ENCODE measurements at regions not wholly inside any gene's neighbourhood (a gene's known extent, or its start where the extent isn't known, plus 50 kb on each side); places are given as distances from the start of the nearest gene placed in this dataset.
A peak's percentile ranks its signal among the peaks of the same experiment; 100 is the strongest.

DNA sequence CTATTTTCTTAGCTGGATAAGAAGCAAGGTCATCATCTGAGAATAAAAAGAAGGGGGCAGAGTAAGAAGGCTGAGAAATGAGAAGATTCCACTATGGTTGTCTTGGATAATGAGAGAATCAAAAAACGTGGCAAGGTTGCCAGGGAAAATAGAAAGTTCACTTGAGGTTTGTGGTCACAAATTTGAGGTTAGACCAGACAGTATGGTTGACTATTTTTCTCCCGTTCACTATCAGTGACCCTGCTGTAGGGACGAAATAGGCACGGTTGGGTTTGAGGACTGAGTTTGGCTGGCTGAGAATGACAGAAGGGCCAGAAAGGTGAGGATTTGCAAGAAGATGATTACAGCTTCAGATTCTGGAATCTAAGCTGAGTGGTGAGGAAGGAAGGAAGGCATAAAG, 266.0 kb upstream of the ZNF462 start:
- H3K4me3 ChIP-seq (ENCODE audit: low read depth, low read length) = no peak overlapping the region
- no peak for DNase-seq (ENCODE audit: low read depth)

DNA sequence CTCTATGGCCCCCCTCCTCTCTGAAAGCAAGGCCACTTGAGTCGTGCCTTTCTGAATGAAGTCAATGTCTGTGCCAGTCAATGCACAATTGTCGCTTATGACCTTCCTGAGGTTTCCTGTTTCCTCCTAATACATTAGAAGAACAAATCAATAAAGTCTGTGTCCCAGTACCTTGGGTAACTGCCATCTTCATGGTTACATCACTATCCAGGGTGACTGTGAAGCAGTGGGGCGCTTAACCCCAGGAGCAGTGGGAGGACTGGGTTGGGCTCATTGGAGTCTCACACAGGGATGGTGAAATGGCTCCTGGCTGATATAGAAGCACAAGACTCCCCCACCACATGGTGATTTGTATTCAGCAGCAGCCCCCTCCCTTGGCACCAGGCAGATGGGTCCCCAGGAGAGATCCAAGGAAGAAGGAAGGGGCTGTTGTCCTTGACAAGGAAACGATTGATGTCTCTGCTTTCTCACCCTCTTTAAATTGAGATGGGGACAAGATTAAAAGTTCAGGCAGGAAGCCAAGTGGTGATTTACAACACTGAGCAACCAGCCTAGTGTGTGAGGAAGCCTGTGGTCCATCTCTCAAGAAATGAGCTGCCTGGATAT, 261.9 kb upstream of the ZNF462 start:
- no peak for DNase-seq (ENCODE audit: low read depth)

DNA sequence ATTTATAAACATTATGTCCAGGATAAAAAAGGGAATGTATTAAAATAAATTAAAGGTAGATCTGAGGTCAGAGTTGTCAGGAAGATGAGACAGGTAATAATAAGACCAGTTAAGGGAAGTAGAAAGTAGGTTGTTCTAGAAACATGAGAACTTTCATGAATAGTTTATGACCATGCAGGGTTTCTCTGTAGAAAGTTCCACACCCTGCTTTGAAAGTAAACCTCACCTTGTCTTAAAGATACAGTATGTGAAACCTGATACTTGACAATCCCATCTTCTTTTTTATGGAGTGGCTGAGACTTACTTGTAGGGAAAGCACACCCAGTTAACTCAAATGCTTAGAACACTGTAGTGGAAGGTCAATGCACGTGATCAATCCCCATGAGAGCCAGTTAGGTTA, 260.6 kb upstream of the ZNF462 start:
- DNase-seq (ENCODE audit: low read depth) = no peak
- no peak overlapping the region for H3K4me3 ChIP-seq (ENCODE audit: low read depth, low read length)

More for the DNA sequence above, 261.9 kb upstream of the ZNF462 start:
- no peak overlapping the region for H3K4me3 ChIP-seq (ENCODE audit: low read depth, low read length)

DNA sequence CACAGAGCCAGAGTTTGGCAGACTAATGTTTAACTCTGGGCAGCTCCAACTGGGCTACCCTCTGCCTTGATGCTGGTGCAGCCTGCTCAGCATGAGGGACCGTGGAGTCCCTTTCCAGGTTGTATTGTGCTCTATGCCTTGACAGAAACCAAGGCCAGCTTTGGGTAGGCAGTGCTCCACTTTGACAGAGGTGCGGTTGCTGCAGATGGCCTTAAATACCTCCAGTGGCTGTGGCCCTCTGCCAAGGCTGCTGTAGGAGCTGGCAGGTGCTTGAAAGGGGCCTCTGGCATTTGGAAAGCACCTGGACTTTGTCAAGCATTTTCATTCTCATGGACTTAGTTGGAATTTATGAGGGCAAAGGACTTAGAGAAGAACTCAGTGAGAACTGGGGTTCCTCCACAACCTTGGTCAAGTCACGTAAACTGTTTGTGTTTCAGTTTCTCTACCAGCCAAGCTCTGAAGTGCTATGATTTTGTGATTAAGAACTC, 249.7 kb upstream of the ZNF462 start:
- DNase-seq (ENCODE audit: low read depth) = no peak
- no peak overlapping the region for H3K4me3 ChIP-seq (ENCODE audit: low read depth, low read length)

DNA sequence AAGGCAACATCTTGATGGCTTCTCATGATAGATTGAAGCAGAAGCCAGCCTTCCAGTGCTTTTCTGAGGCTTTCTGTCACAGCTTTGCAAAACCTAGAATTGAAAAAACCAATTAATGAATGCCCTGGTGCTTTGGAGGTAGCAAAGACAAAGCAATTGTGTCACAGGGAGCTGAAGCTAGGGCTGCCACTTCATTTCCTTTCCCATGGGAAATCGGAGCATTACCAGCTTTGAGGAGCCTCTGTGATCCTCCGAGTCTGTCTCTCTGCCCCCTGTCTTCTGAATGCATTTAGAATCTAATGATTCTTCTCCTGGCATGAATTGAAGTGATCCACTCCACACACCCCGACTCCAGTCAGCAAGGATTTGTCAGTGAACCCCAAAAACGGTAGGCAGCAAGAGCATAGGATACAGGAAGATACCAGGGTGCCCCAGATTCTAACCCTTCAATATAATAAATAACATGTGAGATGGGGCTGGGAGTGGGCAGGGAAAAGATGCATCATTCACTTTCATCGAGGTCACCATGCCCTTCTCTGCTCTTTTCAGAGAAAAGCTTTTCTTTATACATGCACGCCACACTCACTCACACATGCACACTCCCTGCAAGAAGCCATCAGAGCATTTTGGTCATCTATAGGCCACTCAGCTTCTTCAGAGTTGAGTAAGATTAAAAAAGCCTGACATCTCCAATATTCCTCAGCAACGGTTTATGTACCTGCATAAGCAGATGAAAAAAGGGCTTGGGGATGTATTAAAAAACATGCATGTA, 247.7 kb upstream of the ZNF462 start:
- DNase-seq (ENCODE audit: low read depth) = no peak
- H3K4me3 ChIP-seq (ENCODE audit: low read depth, low read length) = no peak overlapping the region

DNA sequence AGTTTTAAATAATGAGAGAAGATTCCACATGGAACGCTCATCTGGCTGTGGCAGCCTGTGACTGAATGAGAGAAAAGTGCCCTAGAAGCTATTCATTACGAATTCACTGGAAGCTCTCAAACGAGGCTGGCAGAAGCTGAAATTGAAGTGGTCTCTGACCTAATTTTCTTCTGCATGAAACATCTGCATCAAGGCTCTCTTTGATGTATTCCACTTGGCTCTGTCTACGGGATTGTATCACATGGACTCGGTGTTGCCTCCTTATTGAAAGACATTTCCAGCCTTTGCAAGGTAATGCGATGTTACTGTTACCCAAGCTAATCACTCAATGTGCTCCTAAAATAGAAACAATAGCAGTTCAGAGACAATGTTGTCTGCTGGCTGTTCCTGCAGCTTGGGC, 246.9 kb upstream of the ZNF462 start:
- no peak overlapping the region for H3K4me3 ChIP-seq (ENCODE audit: low read depth, low read length)
- no peak for DNase-seq (ENCODE audit: low read depth)

DNA sequence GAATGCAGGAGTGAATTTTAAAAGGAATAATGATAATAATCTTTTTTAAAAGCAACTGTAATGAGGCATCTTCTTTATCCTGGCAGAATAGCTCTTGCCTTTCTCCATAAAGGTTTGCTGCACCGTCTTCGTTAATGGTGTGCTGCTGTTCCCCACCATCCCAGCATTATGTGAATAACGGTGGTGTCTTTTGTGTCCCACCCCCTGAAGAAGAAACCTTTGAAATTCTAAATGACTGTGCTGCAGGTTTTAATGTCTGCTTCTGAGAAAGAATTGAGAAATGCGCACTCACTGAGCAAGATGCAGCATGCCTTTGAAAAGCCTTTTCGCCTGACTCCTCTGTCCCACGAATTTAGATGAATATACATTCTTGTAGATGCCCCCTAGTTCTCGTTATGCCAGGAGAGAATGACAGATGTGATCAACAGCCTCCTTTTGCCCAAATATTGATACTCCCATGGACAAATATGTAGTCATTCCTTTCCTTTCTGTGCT, 246.1 kb upstream of the ZNF462 start:
- no peak overlapping the region for H3K4me3 ChIP-seq (ENCODE audit: low read depth, low read length)
- no peak for DNase-seq (ENCODE audit: low read depth)

DNA sequence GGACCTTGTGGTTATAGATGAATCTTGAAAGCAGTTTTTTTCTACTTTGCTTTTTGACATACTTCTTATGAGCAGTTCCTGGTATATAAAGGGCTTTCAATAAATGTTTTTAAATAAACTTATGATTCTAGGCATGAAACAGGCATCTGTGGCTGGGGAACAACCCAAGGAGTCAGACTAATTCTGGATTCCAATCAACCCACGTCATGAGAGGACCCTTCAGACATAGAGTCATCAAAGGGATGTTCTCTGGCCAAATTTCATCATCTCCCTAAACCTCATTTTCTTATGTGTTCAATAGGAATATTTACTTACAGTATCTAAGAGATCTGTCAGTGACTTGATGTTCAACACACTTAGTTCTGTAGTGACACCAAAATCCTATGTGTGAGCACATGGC, 243.8 kb upstream of the ZNF462 start:
- peak; percentile 80 for DNase-seq (ENCODE audit: low read depth)
- no peak overlapping the region for H3K4me3 ChIP-seq (ENCODE audit: low read depth, low read length)

DNA sequence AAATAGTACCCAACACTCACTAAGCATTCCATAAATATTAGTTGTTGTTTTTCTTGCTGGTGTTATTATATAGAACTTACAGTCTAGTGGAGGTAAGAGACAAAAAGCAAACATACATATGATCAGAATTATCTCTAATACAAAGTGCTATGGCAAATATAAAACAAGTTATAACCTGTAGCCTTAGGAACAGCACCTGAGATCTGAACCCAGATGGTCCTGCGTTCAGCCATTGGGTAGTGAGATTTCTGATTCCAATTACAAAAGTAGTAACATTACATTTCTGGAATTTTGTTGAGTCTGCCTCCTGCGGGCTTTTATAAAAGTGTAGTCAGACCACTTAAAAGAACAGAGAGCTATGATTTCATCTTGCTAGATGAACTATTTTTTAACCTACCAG, 242.9 kb upstream of the ZNF462 start:
- DNase-seq (ENCODE audit: low read depth) = no peak
- no peak overlapping the region for H3K4me3 ChIP-seq (ENCODE audit: low read depth, low read length)

DNA sequence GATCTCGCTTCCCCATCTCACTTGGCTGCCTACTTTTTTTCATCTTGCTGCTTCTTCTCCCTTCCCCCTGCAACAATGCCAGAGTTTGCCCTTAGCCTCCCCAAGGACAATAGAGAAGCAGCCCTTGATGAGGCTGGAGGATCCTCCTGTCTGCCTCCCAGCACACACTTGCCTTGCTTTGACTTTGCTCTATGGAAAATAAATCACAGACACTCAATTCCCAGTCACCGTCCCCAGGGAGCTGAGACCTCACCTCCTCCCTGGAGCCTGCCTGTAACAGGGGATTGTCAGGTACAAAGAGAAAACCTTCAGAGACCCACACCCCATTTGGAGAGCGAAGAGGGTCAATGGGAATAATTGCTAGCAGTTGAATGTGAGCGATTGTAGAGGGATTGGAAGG, 242.1 kb upstream of the ZNF462 start:
- H3K4me3 ChIP-seq (ENCODE audit: low read depth, low read length) = no peak overlapping the region
- DNase-seq (ENCODE audit: low read depth) = no peak

DNA sequence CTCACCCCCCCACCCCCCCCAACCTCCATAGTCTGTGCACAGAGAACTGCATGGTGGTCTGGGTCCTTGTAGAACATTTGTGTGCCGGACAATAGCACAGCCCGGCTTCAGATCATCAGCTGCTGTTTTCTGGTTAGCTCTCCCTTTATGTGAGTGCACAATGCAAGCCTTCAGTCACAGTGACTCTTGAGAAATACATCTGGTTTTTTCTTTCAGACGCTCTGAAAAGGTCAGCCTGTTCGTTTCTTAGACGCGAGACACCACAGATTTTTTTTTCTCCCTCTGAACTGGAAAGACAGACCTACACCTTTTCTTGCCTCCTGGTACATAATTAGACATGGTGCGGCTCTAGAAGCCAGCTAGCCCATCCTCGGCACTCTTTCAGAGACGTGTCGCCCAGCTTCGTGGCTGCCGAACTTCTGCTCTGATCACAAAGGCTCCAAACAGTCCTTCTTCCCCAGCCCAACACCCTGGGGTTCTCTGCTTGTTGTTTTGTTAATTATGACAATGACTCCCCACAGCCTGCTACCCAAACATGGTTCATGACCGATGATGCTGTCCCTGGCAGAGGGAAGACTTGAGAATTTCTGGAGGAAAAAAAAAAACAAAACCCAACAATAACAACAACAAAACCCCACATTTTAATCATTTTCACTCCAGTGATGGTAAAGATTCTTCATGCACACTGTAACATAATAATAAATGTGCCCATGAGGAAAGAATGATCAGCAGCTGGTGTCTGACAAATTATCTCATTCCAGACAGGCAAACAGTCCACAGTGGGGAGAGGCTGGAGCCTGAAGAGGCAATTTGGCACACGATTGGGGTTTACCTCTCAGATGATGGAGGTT, 241.4 kb upstream of the ZNF462 start:
- peak; percentile 32 for DNase-seq (ENCODE audit: low read depth)
- H3K4me3 ChIP-seq (ENCODE audit: low read depth, low read length) = no peak overlapping the region

DNA sequence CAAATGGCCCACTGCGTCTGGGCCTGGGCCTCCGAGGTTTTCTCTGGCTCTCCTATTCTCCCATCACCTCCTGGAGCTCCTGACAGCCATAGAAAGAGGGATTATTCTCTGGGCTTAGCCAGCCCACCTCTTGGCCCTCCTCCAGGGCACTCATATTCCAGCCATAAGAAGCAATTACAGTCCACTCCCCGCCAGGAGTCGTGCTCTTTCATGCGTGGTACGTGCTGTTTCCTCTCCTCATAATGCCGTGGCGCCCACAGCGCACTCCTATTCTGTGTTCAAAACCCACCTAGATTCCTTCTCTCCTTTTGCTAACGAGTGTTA, 240.8 kb upstream of the ZNF462 start:
- no peak for DNase-seq (ENCODE audit: low read depth)
- no peak overlapping the region for H3K4me3 ChIP-seq (ENCODE audit: low read depth, low read length)

DNA sequence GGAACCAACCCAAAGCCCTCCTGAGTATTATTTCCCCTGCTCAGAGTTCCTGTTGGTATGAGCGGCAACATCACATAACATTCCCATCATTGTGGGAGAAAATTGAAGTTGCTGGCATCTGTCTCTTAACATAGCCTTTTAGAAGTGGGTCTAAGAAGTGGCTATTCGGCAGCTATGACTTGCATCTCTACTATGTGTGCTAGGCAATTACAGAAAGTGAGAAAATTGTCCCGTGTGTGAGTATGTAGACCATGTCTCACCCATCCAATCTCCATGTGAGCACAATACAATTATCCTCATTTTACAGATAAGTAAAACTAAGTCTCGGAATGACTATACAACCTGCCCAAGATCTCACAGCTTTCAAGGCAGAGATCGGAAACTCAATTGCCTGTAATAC, 239.4 kb upstream of the ZNF462 start:
- no peak overlapping the region for H3K4me3 ChIP-seq (ENCODE audit: low read depth, low read length)
- no peak for DNase-seq (ENCODE audit: low read depth)

DNA sequence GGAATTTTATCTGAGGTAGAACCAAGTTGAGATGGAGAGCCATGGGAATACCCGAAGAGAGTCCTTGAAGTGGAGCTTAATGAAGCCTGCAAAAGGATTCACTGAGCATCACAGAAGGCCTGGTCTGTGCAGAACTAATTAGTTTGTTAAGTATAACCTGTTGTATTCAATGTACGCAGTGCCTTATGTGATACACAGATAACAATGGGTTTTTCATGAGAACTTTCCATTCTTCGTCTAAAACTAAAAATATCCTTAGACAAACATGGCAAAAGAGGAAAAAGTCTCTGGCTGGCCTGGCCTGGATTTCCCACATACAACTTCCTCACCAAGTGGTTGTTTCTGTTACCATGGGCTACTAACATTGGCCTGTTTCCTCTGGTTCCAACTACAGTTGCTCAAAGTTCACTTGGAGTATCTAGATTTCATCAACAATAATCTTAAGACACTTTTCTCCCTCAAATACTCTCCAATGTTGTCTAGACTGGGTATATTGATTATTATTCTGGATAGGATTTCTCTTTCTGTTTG, 237.6 kb upstream of the ZNF462 start:
- H3K4me3 ChIP-seq (ENCODE audit: low read depth, low read length) = no peak overlapping the region
- no peak for DNase-seq (ENCODE audit: low read depth)

DNA sequence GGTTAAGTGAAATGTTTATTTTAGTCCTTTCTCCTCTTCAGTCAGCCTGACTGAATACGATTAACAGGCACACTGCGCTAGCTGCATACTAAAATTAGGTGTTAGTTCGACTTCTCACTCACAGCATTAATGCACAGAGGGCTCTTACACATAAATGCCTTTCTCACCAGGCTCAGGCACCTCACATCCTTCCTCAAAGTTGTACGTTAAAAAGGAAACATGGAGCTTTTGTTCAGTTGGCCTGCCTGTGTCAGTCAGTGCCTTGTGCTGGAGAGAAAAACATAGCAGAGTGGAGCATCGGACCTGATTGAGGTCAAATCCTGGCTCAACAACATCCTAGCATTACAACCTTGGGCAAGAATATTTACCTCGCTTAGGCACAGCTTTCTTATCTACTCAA, 236.0 kb upstream of the ZNF462 start:
- DNase-seq (ENCODE audit: low read depth) = no peak
- no peak overlapping the region for H3K4me3 ChIP-seq (ENCODE audit: low read depth, low read length)

DNA sequence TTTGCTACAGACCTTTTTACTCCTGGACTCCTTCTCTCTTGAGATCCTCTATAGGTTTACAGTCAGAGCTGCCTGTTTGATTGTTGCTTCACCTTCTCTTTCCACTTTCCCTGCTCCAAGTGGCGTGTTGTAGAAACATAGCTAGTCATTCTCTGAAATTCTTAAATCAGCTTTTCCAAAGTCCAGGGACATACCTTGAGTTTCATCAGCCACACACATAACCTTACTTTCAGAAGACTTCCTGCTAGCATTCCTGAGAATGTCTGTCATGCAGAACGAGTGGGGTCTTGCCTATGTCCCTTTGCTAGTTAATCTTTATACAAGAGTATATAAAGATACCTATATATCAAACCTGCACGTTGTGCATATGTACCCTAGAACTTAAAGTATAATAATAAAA, 230.3 kb upstream of the ZNF462 start:
- DNase-seq (ENCODE audit: low read depth) = no peak

DNA sequence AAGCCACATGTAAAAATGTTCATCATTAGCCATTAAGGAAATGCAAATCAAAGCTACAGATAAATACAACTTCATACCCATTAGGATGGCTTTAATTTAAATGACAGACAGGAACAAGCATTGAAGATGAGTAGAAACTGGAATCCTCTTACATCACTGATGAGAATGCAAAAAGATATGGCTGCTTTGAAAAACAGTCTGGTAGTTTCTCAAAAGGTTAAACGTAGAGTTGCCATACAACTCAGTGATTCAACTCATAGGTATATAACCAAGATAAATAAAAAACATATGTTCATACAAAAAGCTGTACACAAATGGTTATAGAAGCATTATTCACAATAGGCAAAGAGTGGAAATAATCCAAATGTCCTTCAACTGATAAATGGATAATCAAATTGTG, 228.8 kb upstream of the ZNF462 start:
- DNase-seq (ENCODE audit: low read depth) = no peak
- no peak overlapping the region for H3K4me3 ChIP-seq (ENCODE audit: low read depth, low read length)

More for the DNA sequence above, 230.3 kb upstream of the ZNF462 start:
- no peak overlapping the region for H3K4me3 ChIP-seq (ENCODE audit: low read depth, low read length)

DNA sequence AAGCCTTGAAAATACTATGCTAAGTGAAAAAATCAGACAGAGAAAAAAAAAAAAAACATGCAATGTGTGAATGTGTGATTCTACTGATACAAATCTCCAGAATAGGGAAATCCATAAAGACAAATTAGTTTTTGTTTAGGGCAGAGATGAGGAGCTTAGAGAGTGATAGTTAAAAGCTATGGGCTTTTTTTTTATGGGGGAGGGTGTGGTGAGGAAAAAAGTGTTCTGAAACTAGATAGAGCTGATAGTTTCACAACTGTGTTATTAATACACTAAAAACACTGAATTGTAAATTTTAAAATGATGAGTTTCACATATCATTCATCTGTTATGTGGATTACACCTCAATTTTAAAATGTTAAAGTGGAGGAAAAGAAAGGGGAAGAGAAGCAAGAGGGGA, 228.3 kb upstream of the ZNF462 start:
- DNase-seq (ENCODE audit: low read depth) = no peak
- no peak overlapping the region for H3K4me3 ChIP-seq (ENCODE audit: low read depth, low read length)

DNA sequence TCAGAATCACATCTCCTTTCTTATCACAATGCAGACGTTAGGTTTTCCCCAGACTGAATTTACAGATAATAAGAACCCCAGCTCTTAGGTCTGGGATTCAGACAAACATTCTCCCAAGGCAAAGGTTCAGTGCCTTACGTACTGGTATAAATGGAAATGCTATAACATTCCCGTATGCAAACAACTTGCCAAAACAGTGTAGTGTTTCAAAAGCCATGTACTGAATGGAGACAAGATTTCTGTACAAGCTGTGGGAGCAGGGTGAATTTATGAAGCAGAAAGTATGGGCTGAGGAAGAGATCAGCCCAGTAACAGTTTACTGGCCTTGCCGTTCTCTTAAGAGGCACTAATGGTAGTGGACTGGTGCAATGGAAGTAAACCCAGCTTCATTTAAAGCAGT, 225.5 kb upstream of the ZNF462 start:
- no peak for DNase-seq (ENCODE audit: low read depth)
- no peak overlapping the region for H3K4me3 ChIP-seq (ENCODE audit: low read depth, low read length)
